Stomach (tissue), 4 donors: ENCODE measurements at regions not wholly inside any gene's neighbourhood (a gene's known extent, or its start where the extent isn't known, plus 50 kb on each side); places are given as distances from the start of the nearest gene placed in this dataset.

Experiments
- CTCF ChIP-seq, 7 experiments: fragments of 450-650 bp in 4 of 7; fragments of 200-600 bp in 3 of 7; sonication (generic) in 3 of 7; IDR thresholded peaks; one replicate each; pipeline ENCODE4 v1.5.1; 2016 to 2019; ENCODE audit warnings: antibody characterized with exemption in 7 of 7, control low read depth in 2 of 7, mild to moderate bottlenecking in 1 of 7
- EP300 ChIP-seq: sonication (generic); formaldehyde crosslinking; IDR thresholded peaks from one replicate; pipeline ENCODE4 v1.6.1; 2017; ENCODE audit warnings: antibody characterized with exemption
- POLR2A ChIP-seq, 4 donors: fragments of 450-650 bp; IDR thresholded peaks; one replicate each; pipeline ENCODE4 v1.6.1; 2016; ENCODE audit warnings: antibody characterized with exemption in 4 of 4, control low read depth in 2 of 4, mild to moderate bottlenecking in 1 of 4, moderate library complexity in 1 of 4
- POLR2AphosphoS5 ChIP-seq, 3 donors: sonication (generic); formaldehyde crosslinking; IDR thresholded peaks; one replicate each; pipeline ENCODE4 v1.6.1; 2016; ENCODE audit warnings: antibody characterized with exemption in 3 of 3

GRCh38 chr7:17699696-17700095, 240.6 kb downstream of the SNX13 start:
- TF ChIP-seq POLR2AphosphoS5 (IDR thresholded peaks at IDR 0.05): no peak
- no peak for TF ChIP-seq CTCF (IDR thresholded peaks at IDR 0.05)
- no peak for TF ChIP-seq EP300
- no peak for TF ChIP-seq POLR2A (IDR thresholded peaks at IDR 0.05)
